HG03432 (cell line): ENCODE measurements at regions not wholly inside any gene's neighbourhood (a gene's known extent, or its start where the extent isn't known, plus 50 kb on each side); places are given as distances from the start of the nearest gene placed in this dataset.

Source experiments
- ATAC-seq: cut with Tn5 transposase; IDR thresholded peaks from one replicate; pipeline ENCODE4 v1.9.1; 2021; ENCODE audit warnings: mild to moderate bottlenecking, moderate library complexity; ENCODE audit not compliant: unreplicated experiment

- no peak for ATAC-seq
Observed at GRCh38 chr4:71151054-71151453, 157.6 kb downstream of the DCK start.

DNA sequence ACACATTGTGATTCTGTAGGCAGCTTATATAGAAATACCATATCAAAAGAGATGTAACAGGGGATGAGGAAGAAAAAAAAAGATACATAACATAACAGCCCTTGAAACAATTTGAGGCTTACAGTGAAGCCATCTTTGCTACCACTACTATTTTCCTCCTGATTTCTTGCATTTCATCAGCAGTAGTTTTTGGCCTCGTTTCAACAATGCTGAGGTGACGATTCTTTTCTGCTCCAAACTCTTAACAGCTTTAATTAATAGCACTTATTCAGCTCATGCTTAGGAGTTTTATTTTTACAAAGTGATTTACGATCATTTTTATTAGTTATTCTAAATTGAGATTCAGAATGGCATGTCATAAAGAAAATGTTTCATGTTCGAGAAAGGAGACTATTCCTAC, 163.2 kb downstream of the DCK start:
- ATAC-seq, result no peak

GRCh38 chr4:71162386-71162785, 168.9 kb downstream of the DCK start:
- ATAC-seq, result no peak

- no peak for ATAC-seq
Observed at GRCh38 chr4:71163317-71163716, 169.9 kb downstream of the DCK start.

- no peak for ATAC-seq
Observed at GRCh38 chr4:71167083-71167482, 171.7 kb upstream of the SLC4A4 start.

GRCh38 chr4:71171592-71171991, 167.2 kb upstream of the SLC4A4 start:
- ATAC-seq, result no peak

DNA sequence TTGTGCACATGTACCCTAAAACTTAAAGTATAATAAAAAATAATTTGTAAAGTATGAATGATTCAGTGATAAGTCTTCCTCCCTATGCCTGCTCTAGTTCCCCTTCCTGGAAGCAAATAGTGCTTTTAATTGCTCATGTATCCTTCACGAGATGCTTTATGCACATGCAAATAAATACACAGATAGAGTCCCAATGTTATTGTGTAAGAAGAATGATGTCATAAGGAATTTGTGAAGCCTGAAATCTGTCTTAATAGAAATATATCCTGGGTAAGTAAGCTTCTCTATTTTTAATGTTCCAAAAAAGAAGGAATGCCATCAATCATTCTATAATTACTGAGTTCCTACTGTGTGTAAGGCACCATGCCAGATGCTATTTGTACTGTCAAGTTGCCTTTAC, 157.5 kb upstream of the SLC4A4 start:
- ATAC-seq, result no peak

DNA sequence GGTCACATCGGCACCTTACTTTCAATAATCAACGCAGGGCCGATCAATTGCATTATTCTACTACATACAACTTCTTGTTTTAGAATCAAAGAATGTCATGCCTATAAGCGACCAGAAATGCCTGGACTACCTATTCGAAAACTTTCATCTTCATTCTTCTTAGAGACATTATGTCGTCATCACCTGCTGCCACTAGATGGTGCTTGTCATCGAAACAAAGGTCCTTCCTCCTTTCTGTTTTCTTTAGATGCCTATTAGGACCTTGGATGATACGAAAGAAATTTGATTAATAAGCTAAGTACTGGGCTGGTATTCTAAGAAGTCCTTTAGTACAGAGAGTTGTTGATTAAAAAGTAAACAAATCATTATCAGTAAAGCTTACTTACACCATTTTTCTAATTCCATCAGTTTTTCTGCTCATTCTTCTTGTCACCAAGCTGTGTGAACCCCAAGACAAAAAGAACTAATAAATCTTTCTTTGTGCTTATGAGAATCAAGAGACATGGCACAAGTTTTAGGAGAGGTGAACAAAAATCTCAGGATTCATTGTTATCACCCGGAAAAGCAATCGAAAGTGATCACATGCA, 154.5 kb upstream of the SLC4A4 start:
- ATAC-seq, result peak; percentile 51

- ATAC-seq, result no peak
Observed at GRCh38 chr4:71185037-71185436, 153.8 kb upstream of the SLC4A4 start.

DNA sequence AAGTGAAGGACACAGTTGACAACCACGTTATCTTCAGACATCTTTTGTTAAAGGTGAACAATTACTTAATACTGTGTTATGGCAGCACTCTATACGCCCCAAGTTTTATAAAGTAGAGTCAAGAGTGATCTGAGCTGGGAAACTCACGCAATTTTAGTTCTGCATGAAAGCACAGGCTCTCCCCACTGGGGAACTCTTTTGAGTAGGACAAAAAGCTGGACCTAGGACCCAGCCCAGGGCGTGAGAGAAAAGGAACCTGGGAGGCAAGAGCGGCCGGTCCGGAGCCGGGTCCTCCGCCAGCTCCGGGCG, 152.6 kb upstream of the SLC4A4 start:
- ATAC-seq, result no peak

- ATAC-seq, result peak; percentile 65
Observed at GRCh38 chr4:71186566-71187403, 152.0 kb upstream of the SLC4A4 start.

DNA sequence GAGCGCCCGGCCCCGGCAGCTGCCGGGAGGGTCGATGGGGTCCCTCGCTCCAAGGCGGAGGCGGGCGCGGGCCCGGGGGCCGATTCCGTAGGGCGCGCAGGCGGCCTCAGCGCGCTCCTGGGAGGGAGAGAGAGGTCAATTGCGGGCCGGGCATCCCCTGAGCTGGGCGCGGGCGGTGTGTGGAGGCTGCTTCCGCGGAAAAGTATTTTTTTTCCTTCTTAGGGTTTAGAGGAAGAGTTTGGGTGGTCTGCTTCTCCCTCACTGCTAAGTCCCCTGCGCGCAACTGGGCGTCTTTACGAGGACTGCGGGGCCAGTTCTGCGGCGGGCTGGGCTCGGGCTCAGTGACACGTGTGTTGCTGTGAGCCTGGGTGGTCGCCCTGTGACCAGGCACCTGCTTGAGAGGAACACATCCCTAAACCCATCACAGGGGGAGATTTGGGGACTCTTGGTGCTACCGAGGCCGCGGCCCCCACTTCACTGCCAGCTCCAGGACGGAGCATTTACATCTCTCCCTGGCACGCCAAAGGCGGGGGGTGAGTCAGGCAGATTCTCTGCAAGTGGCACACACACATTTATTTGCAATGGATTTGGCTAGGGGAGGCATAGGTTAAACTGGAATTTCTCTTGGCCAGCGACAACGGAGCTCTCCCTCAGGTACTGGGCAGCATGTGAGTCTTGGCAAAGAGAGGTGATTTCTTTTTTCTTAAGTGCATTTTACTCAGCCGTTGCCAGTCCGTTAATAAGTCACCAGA, 151.2 kb upstream of the SLC4A4 start:
- ATAC-seq, result peak; percentile 30

GRCh38 chr4:71188156-71188640, 150.6 kb upstream of the SLC4A4 start:
- peak; percentile 0 for ATAC-seq

DNA sequence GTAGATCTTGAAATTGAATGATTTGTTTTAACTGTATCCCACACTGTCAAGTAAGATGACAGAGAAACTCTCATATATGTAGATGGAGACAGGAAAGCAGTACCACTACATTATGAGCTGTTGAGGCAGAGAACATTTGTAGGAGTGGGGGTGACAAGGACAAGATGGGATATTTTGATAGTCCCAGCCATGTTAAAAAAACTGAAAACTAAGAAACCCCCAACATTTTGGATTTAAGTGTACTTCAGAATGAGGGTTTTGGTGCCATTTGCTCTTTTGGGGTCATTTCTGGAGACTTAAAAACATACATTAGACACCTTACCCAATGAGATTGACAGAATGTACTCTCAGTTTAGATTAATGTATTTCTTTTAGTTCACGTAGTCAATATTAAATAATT, 149.9 kb upstream of the SLC4A4 start:
- no peak for ATAC-seq

- no peak for ATAC-seq
Observed at GRCh38 chr4:71189471-71189870, 149.3 kb upstream of the SLC4A4 start.

GRCh38 chr4:71194454-71194853, 144.4 kb upstream of the SLC4A4 start:
- ATAC-seq, result no peak

GRCh38 chr4:71195924-71196323, 142.9 kb upstream of the SLC4A4 start:
- ATAC-seq, result no peak

DNA sequence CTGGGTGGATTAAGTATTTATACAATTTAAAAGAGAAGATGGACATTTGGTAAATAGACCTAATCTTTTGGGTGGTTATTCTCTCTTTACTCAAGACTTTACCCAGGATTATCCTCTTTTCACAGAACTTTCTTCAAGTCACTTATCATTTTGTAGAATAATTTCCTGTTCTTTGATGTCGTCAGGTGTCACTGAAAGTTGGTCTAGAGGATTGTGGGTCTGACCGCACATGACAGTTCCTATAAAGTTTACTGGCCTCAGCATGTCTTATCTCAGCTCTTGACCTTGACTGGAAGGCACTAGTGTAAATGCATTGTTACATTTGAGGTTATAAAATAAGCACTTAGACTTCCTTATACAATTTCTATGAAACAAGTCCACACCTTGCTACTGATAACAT, 139.9 kb upstream of the SLC4A4 start:
- no peak for ATAC-seq

GRCh38 chr4:71201057-71201456, 137.8 kb upstream of the SLC4A4 start:
- no peak for ATAC-seq

- no peak for ATAC-seq
Observed at GRCh38 chr4:71201817-71202576, 136.8 kb upstream of the SLC4A4 start.

DNA sequence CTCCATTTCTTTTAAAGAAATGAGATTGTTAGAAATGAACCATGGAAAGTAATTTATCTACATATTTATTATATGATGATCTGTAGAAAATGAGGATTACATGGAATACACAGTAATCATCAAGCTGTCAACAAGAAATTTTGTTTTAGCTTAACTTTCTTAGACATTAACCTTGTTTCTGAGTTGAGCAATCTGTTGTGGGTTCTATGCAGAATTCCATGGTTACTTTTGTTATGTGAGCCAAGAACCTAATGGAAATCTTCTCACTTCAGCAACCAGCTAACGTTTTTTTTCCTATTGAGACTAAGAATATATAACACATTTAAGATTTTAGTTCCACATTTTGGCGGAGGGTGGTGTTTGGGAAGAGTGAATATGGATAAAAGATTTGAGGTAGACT, 136.1 kb upstream of the SLC4A4 start:
- no peak for ATAC-seq
